GM12865 (cell line): ENCODE measurements at regions not wholly inside any gene's neighbourhood (a gene's known extent, or its start where the extent isn't known, plus 50 kb on each side); places are given as distances from the start of the nearest gene placed in this dataset.
"Not testable (repeated sequence)": the region's sequence is repeated elsewhere in the genome, so short reads cannot be mapped to it uniquely, and the experiment has no call there.

Experiments
- DNase-seq: peaks from one replicate; pipeline ENCODE4 v3.0.0; 2010; ENCODE audit warnings: low read depth
- H3K4me3 ChIP-seq: 2 replicates; pipeline ENCODE4 v1.5.1; 2011; ENCODE audit warnings: mild to moderate bottlenecking, low read depth, low read length, control low read depth
- TF ChIP-seq, protein P1 (sequence below): IDR thresholded peaks from 2 replicates; pipeline ENCODE4 v1.5.1; 2011; ENCODE audit warnings: low read length, control low read depth, low read depth, inconsistent platforms; ENCODE audit not compliant: insufficient read depth; ENCODE audit errors: missing control alignments

DNA sequence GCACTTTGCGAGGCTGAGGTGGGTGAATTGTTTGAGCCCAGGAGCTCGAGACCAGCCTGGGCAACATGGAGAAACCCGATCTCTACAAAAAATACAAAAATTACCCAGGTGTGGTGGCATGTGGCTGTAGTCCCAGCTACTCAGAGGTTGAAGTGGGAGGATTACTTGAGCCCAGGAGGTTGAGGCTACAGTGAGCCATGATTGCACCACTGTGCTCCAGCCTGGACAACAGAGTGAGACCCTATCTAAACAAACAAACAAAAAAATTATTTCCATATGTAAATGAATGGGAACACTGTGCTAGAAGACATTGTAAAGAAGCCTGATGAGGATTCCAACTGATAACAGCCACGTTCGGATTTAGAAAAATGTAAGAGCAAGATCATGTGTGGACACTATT is 154.2 kb downstream of the ZFP64 start:
- DNase-seq: no peak
- TF ChIP-seq, protein P1, sequence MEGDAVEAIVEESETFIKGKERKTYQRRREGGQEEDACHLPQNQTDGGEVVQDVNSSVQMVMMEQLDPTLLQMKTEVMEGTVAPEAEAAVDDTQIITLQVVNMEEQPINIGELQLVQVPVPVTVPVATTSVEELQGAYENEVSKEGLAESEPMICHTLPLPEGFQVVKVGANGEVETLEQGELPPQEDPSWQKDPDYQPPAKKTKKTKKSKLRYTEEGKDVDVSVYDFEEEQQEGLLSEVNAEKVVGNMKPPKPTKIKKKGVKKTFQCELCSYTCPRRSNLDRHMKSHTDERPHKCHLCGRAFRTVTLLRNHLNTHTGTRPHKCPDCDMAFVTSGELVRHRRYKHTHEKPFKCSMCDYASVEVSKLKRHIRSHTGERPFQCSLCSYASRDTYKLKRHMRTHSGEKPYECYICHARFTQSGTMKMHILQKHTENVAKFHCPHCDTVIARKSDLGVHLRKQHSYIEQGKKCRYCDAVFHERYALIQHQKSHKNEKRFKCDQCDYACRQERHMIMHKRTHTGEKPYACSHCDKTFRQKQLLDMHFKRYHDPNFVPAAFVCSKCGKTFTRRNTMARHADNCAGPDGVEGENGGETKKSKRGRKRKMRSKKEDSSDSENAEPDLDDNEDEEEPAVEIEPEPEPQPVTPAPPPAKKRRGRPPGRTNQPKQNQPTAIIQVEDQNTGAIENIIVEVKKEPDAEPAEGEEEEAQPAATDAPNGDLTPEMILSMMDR: no peak
- no peak overlapping the region for H3K4me3 ChIP-seq

- TF ChIP-seq, protein P1: no peak
- no peak for DNase-seq
- no peak overlapping the region for H3K4me3 ChIP-seq
These were observed 155.6 kb downstream of the ZFP64 start for GRCh38 chr20:52035977-52036376.

- no peak overlapping the region for H3K4me3 ChIP-seq
- no peak for DNase-seq
- TF ChIP-seq, protein P1: no peak
These were observed 156.1 kb downstream of the ZFP64 start for GRCh38 chr20:52035498-52035897.

DNA sequence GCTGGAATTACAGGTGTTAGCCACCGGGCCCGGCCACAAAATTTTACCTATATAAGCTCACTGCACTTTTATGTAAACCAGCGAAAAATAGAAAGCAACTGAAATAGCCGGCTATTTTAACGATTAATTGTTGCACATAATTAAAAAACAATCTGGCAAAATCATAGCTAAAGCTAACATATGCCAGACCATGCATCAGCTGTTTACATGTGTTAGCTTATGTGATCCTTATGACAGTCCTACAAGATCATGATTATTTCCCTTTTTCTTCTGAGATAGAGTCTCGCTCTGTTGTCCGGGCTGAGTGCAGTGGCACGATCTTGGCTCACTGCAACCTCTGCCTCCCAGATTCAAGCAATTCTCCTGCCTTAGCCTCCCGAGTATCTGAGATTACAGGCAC is 157.0 kb downstream of the ZFP64 start:
- TF ChIP-seq, protein P1: no peak
- no peak for DNase-seq
- H3K4me3 ChIP-seq: no peak overlapping the region

DNA sequence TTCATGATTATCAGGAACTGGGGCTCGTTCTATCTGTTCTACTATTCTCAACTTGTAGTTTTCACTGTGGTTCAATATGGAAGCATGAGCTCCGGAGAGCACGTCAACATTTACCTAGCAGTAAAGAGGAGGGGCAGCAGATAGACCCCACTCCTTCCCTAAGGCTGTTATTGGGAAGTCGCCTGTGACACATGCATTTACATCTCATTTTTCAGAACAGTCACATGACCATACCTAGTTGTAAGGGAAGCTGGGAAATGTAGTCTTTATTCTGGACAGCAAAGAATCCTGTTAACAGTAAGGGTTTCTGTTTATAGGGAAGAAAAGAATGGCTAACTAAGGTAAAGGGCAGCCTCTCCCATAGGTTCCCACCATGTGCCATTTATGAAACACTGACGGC is 158.3 kb downstream of the ZFP64 start:
- no peak for DNase-seq
- TF ChIP-seq, protein P1: no peak

DNA sequence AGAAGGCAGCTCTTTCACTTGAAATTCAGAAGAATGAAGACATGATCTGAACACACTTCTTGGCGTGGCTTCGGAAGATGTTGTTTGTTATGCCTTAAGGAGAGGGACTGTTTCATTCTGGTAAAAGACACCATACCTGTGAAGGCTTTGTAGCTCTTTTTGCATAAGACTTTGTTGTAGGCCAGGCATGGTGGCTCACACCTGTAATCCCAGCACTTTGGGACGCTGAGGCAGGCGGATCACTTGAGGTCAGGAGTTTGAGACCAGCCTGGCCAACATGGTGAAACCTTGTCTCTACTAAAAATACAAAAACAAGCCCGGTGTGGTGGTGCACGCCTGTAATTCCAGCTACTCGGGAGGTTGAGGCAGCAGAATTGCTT is 159.3 kb downstream of the ZFP64 start:
- H3K4me3 ChIP-seq, DNase-seq: not testable (repeated sequence)

More for the DNA sequence above, 158.3 kb downstream of the ZFP64 start:
- H3K4me3 ChIP-seq: no peak overlapping the region

DNA sequence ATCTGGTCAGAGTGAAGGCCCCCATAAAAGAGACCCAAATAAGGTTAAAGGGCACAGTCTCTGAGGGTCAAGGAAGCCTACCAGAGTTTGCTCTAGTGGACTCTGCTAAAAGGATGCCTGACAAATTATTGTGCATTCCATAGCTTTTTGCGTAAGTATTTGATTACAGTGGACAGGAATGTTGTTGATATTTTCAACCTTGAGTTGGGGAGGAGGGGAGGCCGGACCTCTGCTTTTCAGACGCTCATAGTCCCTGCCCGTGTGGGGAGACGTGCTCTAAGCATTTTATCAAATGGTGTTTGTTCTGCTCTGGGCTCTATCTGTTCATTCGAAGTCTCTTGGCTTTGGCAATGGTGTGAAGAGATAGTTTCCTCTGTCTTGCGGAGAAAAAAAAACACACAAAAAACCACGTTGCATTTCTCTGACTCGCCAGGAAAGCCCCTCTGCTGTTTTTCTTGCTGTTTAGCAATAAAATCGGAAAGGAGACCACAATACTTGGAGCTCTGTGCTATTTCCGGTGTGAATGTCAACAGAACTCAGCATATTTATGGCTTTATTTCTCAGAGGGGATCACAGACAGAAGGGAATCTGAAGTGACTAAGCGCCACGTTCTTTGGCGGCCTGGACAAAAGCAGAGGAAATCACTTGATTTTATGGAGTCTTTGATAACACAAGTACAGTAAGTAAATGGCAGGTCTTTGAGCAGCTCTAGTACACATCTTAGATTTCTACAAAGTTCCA is 159.8 kb downstream of the ZFP64 start:
- no peak overlapping the region for H3K4me3 ChIP-seq
- TF ChIP-seq, protein P1: no peak
- no peak for DNase-seq

- no peak for DNase-seq
- TF ChIP-seq, protein P1: no peak
- H3K4me3 ChIP-seq: no peak overlapping the region
These were observed 160.4 kb downstream of the ZFP64 start for GRCh38 chr20:52031206-52031562.

DNA sequence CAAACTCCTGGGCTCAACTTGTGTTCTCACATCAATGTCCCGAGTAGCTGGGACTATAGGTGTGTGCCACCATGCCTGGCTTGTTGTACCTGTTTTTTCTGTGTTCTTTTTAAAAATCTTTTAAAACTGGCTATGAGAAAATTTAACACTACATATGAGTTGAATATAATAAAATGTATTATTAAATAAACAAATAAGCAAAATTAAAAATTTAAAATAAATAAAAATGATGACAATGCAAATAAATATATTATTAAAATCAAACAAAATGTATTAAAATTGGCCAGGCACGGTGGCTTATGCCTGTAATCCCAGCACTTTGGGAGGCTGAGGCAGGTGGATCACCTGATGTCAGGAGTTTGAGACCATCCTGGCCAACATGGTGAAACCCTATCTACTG is 162.4 kb downstream of the ZFP64 start:
- DNase-seq, H3K4me3 ChIP-seq: not testable (repeated sequence)
